GM12864 (cell line): ENCODE measurements at regions not wholly inside any gene's neighbourhood (a gene's known extent, or its start where the extent isn't known, plus 50 kb on each side); places are given as distances from the start of the nearest gene placed in this dataset.

Experiments
- DNase-seq: peaks from one replicate; pipeline ENCODE4 v3.0.0-alpha.2; 2011; ENCODE audit warnings: low read depth
- H3K4me3 ChIP-seq: 2 replicates; pipeline ENCODE4 v1.5.1; 2011; ENCODE audit warnings: mild to moderate bottlenecking, low read depth, low read length, control low read depth
- TF ChIP-seq, protein P1 (sequence below): IDR thresholded peaks from 2 replicates; pipeline ENCODE4 v1.5.1; 2011; ENCODE audit warnings: low read depth, mild to moderate bottlenecking, moderate library complexity, low read length, control low read depth, inconsistent platforms; ENCODE audit errors: missing control alignments

DNA sequence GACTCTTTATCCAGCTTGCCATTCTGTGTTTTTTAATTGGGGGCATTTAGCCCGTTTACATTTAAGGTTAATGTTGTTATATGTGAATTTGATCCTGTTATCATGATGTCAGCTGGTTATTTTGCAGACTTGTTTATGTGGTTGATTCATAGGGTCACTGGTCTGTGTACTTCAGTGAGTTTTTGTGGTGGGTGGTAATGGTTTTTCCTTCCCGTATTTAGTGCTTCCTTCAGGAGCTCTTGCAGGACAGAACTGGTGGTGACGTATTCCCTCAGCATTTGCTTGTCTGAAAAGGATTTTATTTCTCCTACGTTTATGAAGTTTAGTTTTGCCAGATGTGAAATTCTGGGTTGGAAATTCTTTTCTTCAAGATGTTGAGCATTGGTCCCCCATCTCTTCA, 381.1 kb downstream of the MAN2A1 start:
- H3K4me3 ChIP-seq = no peak overlapping the region
- no peak for DNase-seq
- TF ChIP-seq, protein P1, sequence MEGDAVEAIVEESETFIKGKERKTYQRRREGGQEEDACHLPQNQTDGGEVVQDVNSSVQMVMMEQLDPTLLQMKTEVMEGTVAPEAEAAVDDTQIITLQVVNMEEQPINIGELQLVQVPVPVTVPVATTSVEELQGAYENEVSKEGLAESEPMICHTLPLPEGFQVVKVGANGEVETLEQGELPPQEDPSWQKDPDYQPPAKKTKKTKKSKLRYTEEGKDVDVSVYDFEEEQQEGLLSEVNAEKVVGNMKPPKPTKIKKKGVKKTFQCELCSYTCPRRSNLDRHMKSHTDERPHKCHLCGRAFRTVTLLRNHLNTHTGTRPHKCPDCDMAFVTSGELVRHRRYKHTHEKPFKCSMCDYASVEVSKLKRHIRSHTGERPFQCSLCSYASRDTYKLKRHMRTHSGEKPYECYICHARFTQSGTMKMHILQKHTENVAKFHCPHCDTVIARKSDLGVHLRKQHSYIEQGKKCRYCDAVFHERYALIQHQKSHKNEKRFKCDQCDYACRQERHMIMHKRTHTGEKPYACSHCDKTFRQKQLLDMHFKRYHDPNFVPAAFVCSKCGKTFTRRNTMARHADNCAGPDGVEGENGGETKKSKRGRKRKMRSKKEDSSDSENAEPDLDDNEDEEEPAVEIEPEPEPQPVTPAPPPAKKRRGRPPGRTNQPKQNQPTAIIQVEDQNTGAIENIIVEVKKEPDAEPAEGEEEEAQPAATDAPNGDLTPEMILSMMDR = no peak

- TF ChIP-seq, protein P1 = no peak
- DNase-seq = no peak
- H3K4me3 ChIP-seq = no peak overlapping the region
Measured at GRCh38 chr5:110072651-110073050, 382.9 kb downstream of the MAN2A1 start.

GRCh38 chr5:110073534-110073933, 383.8 kb downstream of the MAN2A1 start:
- TF ChIP-seq, protein P1 = no peak
- H3K4me3 ChIP-seq = no peak overlapping the region
- no peak for DNase-seq

GRCh38 chr5:110075656-110076055, 385.9 kb downstream of the MAN2A1 start:
- no peak for DNase-seq
- TF ChIP-seq, protein P1 = no peak
- H3K4me3 ChIP-seq = no peak overlapping the region

DNA sequence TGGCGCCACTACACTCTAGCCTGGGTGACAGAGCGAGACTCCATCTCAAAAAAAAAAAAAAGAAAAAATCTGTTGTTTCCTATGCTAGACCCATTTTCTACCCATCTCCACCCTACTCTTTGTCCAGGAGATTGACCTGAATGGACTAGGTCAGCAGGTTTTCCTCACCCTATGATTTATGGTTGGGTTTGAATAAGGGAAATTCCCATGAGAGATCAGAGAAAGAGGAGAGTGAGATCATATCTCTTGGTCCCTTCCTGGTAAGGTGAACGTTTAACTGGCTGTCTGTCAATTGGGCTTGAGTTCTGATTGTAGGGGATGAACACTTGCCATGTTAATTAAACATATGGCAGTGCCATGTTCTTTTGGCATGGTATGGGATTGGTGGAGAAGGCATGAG, 387.4 kb downstream of the MAN2A1 start:
- no peak overlapping the region for H3K4me3 ChIP-seq
- DNase-seq = no peak
- TF ChIP-seq, protein P1 = no peak

DNA sequence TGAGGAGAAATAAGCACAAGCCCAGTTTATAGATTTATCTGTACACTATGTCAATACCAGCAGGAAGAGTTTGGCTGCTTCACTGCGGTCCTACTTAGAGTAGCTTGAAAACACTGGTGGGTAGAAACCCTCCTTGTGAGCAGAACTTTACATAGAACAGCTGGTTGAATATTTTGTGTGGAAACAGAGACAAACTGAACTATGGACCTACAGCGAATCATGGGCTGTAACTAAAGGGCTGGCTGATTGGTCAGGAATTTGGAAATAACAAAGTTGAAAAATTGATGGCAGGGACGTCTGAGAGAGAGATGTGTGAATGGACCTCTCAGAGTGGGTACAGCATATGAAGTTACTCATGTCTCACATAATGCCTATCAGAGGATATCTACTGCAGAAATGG, 392.5 kb downstream of the MAN2A1 start:
- no peak for DNase-seq
- TF ChIP-seq, protein P1 = no peak
- H3K4me3 ChIP-seq = no peak overlapping the region

DNA sequence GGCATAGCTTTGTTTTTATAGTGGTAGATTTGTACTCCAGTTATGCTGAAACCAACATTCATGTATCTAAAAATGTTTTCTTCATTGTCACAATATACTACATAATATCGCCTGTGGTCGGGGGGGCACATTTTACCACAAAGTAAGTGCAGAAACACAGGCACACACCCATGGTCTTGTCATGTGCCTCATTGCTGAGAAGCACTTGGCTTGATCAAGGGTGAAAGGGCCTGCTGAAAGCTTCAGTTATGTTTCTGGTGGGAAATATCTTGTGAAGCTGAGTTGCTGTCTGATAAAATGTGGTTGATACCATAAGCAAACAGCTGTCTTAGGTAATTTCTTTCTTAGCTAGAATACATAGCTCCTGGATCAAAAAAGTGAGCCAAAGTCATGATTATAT, 393.1 kb downstream of the MAN2A1 start:
- H3K4me3 ChIP-seq = no peak overlapping the region
- DNase-seq = no peak
- TF ChIP-seq, protein P1 = no peak
